ENCODE measurements at regions not wholly inside any gene's neighbourhood (a gene's known extent, or its start where the extent isn't known, plus 50 kb on each side); places are given as distances from the start of the nearest gene placed in this dataset.
A peak's percentile ranks its signal among the peaks of the same experiment; 100 is the strongest.

DNA sequence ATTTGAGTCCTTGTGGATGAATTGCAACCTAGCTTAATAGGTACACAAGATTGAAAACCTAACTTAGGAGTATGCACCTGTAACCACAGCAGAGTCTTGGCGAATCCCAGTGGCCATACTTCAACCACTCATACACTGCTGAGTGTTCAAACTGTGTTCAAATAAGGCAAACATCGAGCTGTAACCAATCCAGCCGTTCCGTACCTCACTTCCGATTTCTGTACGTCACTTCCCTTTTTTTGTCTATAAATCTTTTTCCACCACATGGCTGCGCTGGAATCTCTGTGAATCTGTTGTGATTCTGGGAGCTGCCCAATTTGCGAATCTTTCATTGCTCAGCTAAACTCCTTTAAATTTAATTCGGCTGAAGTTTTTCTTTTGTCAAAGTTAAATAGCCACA, 190.6 kb downstream of the MAF start (continued):
- TF ChIP-seq, protein P1, sequence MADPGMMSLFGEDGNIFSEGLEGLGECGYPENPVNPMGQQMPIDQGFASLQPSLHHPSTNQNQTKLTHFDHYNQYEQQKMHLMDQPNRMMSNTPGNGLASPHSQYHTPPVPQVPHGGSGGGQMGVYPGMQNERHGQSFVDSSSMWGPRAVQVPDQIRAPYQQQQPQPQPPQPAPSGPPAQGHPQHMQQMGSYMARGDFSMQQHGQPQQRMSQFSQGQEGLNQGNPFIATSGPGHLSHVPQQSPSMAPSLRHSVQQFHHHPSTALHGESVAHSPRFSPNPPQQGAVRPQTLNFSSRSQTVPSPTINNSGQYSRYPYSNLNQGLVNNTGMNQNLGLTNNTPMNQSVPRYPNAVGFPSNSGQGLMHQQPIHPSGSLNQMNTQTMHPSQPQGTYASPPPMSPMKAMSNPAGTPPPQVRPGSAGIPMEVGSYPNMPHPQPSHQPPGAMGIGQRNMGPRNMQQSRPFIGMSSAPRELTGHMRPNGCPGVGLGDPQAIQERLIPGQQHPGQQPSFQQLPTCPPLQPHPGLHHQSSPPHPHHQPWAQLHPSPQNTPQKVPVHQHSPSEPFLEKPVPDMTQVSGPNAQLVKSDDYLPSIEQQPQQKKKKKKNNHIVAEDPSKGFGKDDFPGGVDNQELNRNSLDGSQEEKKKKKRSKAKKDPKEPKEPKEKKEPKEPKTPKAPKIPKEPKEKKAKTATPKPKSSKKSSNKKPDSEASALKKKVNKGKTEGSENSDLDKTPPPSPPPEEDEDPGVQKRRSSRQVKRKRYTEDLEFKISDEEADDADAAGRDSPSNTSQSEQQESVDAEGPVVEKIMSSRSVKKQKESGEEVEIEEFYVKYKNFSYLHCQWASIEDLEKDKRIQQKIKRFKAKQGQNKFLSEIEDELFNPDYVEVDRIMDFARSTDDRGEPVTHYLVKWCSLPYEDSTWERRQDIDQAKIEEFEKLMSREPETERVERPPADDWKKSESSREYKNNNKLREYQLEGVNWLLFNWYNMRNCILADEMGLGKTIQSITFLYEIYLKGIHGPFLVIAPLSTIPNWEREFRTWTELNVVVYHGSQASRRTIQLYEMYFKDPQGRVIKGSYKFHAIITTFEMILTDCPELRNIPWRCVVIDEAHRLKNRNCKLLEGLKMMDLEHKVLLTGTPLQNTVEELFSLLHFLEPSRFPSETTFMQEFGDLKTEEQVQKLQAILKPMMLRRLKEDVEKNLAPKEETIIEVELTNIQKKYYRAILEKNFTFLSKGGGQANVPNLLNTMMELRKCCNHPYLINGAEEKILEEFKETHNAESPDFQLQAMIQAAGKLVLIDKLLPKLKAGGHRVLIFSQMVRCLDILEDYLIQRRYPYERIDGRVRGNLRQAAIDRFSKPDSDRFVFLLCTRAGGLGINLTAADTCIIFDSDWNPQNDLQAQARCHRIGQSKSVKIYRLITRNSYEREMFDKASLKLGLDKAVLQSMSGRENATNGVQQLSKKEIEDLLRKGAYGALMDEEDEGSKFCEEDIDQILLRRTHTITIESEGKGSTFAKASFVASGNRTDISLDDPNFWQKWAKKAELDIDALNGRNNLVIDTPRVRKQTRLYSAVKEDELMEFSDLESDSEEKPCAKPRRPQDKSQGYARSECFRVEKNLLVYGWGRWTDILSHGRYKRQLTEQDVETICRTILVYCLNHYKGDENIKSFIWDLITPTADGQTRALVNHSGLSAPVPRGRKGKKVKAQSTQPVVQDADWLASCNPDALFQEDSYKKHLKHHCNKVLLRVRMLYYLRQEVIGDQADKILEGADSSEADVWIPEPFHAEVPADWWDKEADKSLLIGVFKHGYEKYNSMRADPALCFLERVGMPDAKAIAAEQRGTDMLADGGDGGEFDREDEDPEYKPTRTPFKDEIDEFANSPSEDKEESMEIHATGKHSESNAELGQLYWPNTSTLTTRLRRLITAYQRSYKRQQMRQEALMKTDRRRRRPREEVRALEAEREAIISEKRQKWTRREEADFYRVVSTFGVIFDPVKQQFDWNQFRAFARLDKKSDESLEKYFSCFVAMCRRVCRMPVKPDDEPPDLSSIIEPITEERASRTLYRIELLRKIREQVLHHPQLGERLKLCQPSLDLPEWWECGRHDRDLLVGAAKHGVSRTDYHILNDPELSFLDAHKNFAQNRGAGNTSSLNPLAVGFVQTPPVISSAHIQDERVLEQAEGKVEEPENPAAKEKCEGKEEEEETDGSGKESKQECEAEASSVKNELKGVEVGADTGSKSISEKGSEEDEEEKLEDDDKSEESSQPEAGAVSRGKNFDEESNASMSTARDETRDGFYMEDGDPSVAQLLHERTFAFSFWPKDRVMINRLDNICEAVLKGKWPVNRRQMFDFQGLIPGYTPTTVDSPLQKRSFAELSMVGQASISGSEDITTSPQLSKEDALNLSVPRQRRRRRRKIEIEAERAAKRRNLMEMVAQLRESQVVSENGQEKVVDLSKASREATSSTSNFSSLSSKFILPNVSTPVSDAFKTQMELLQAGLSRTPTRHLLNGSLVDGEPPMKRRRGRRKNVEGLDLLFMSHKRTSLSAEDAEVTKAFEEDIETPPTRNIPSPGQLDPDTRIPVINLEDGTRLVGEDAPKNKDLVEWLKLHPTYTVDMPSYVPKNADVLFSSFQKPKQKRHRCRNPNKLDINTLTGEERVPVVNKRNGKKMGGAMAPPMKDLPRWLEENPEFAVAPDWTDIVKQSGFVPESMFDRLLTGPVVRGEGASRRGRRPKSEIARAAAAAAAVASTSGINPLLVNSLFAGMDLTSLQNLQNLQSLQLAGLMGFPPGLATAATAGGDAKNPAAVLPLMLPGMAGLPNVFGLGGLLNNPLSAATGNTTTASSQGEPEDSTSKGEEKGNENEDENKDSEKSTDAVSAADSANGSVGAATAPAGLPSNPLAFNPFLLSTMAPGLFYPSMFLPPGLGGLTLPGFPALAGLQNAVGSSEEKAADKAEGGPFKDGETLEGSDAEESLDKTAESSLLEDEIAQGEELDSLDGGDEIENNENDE (IDR thresholded peaks at IDR 0.05; ENCODE audit: low read depth, low read length) = no peak
- no peak for TF ChIP-seq BDP1 (IDR thresholded peaks at IDR 0.05; ENCODE audit: insufficient read depth, insufficient read length)
- TF ChIP-seq, protein P2, sequence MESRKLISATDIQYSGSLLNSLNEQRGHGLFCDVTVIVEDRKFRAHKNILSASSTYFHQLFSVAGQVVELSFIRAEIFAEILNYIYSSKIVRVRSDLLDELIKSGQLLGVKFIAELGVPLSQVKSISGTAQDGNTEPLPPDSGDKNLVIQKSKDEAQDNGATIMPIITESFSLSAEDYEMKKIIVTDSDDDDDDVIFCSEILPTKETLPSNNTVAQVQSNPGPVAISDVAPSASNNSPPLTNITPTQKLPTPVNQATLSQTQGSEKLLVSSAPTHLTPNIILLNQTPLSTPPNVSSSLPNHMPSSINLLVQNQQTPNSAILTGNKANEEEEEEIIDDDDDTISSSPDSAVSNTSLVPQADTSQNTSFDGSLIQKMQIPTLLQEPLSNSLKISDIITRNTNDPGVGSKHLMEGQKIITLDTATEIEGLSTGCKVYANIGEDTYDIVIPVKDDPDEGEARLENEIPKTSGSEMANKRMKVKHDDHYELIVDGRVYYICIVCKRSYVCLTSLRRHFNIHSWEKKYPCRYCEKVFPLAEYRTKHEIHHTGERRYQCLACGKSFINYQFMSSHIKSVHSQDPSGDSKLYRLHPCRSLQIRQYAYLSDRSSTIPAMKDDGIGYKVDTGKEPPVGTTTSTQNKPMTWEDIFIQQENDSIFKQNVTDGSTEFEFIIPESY (CRISPR knock-in tag; IDR thresholded peaks at IDR 0.05) = no peak
- peak; percentile 80 for TF ChIP-seq GABPA (tag; conservative IDR thresholded peaks at IDR 0.05; ENCODE audit: low read depth)
- TF ChIP-seq ZNF282 (CRISPR knock-in tag; IDR thresholded peaks at IDR 0.05) = no peak
- TF ChIP-seq SMAD3 (CRISPR knock-in tag; conservative IDR thresholded peaks at IDR 0.05) = no peak
- no peak for TF ChIP-seq LCOR (CRISPR knock-in tag; IDR thresholded peaks at IDR 0.05)
- no peak for TF ChIP-seq PRPF4 (IDR thresholded peaks at IDR 0.05; ENCODE audit: insufficient read depth, low read depth, low read length, poor library complexity, severe bottlenecking)
- no peak for TF ChIP-seq LARP7 (IDR thresholded peaks at IDR 0.05)
